H9 (cell line): ENCODE measurements at regions not wholly inside any gene's neighbourhood (a gene's known extent, or its start where the extent isn't known, plus 50 kb on each side); places are given as distances from the start of the nearest gene placed in this dataset.
A peak's percentile ranks its signal among the peaks of the same experiment; 100 is the strongest.

ENCODE experiments used
- DNase-seq: peaks from one replicate; pipeline ENCODE4 v3.0.0-alpha.2; 2017
- H2AFZ ChIP-seq: one replicate; pipeline ENCODE4 v1.6.1; 2013; ENCODE audit warnings: mild to moderate bottlenecking, low read length, control low read depth, moderate library complexity
- H2AK5ac ChIP-seq: 2 replicates; pipeline ENCODE4 v1.6.1; 2013; ENCODE audit warnings: low read length, control low read depth, mixed read lengths; ENCODE audit not compliant: insufficient read length
- H2BK120ac ChIP-seq: one replicate; pipeline ENCODE4 v1.6.1; 2013; ENCODE audit warnings: low read depth, mild to moderate bottlenecking, low read length, control low read depth, inconsistent platforms; ENCODE audit not compliant: poor library complexity, severe bottlenecking
- H2BK12ac ChIP-seq: 2 replicates; pipeline ENCODE4 v1.6.1; 2013; ENCODE audit warnings: low read length, control low read depth, mixed read lengths, low read depth; ENCODE audit not compliant: insufficient read length
- H2BK15ac ChIP-seq: 2 replicates; pipeline ENCODE4 v1.6.1; 2013; ENCODE audit warnings: low read depth, low read length, control low read depth
- H2BK20ac ChIP-seq: one replicate; pipeline ENCODE4 v1.6.1; 2013; ENCODE audit warnings: low read depth, mild to moderate bottlenecking, low read length, control low read depth, inconsistent platforms; ENCODE audit not compliant: poor library complexity, severe bottlenecking
- H2BK5ac ChIP-seq: 2 replicates; pipeline ENCODE4 v1.6.1; 2013; ENCODE audit warnings: low read length, control low read depth, mixed read lengths; ENCODE audit not compliant: insufficient read length
- H3K14ac ChIP-seq: 2 replicates; pipeline ENCODE4 v1.6.1; 2013; ENCODE audit warnings: low read length, control low read depth; ENCODE audit not compliant: insufficient read depth
- H3K18ac ChIP-seq: 2 replicates; pipeline ENCODE4 v1.6.1; 2013; ENCODE audit warnings: low read depth, mild to moderate bottlenecking, mixed read lengths, low read length, control low read depth; ENCODE audit not compliant: insufficient read length
- H3K23ac ChIP-seq: 2 replicates; pipeline ENCODE4 v1.6.1; 2013; ENCODE audit warnings: low read length, control low read depth, mixed read lengths, low read depth; ENCODE audit not compliant: insufficient read length
- H3K23me2 ChIP-seq: 2 replicates; pipeline ENCODE4 v1.6.1; 2013; ENCODE audit warnings: low read depth, mild to moderate bottlenecking, mixed read lengths, low read length, control low read depth; ENCODE audit not compliant: insufficient read length, poor library complexity, severe bottlenecking
- H3K27ac ChIP-seq: 2 replicates; pipeline ENCODE4 v1.5.1; 2013; ENCODE audit warnings: low read length, control low read depth, mixed read lengths, low read depth; ENCODE audit not compliant: insufficient read length
- H3K27me3 ChIP-seq: 2 replicates; pipeline ENCODE4 v1.6.1; 2013; ENCODE audit warnings: low read length, control low read depth, inconsistent platforms; ENCODE audit not compliant: insufficient read depth
- H3K4ac ChIP-seq: 2 replicates; pipeline ENCODE4 v1.6.1; 2013; ENCODE audit warnings: low read depth, mild to moderate bottlenecking, control low read depth, inconsistent platforms, low read length, moderate library complexity
- H3K4me1 ChIP-seq: 2 replicates; pipeline ENCODE4 v1.6.1; 2013; ENCODE audit warnings: low read length, control low read depth, inconsistent platforms; ENCODE audit not compliant: insufficient read depth
- H3K4me2 ChIP-seq: 2 replicates; pipeline ENCODE4 v1.6.1; 2013; ENCODE audit warnings: low read length, control low read depth, mixed read lengths; ENCODE audit not compliant: insufficient read length, insufficient read depth
- H3K56ac ChIP-seq: 2 replicates; pipeline ENCODE4 v1.6.1; 2013; ENCODE audit warnings: low read depth, mild to moderate bottlenecking, mixed read lengths, low read length, control low read depth; ENCODE audit not compliant: insufficient read length
- H3K79me1 ChIP-seq: 2 replicates; pipeline ENCODE4 v1.6.1; 2013; ENCODE audit warnings: low read depth, mild to moderate bottlenecking, moderate library complexity, low read length, control low read depth, inconsistent platforms; ENCODE audit not compliant: insufficient read depth, poor library complexity, severe bottlenecking
- H3K79me2 ChIP-seq: 2 replicates; pipeline ENCODE4 v1.6.1; 2013; ENCODE audit warnings: low read length, control low read depth, inconsistent platforms; ENCODE audit not compliant: insufficient read depth
- H3K9ac ChIP-seq: 2 replicates; pipeline ENCODE4 v1.6.1; 2013; ENCODE audit warnings: low read length, control low read depth, mixed read lengths; ENCODE audit not compliant: insufficient read length; ENCODE audit errors: extremely low read depth
- H3K9me3 ChIP-seq: one replicate; pipeline ENCODE4 v1.6.1; 2013; ENCODE audit warnings: low read depth, low read length, inconsistent platforms; ENCODE audit not compliant: control insufficient read depth
- H3T11ph ChIP-seq: one replicate; pipeline ENCODE4 v1.6.1; 2013; ENCODE audit warnings: mild to moderate bottlenecking, low read length, control low read depth, inconsistent platforms
- H4K20me1 ChIP-seq: one replicate; pipeline ENCODE4 v1.6.1; 2013; ENCODE audit not compliant: control insufficient read depth, insufficient read length, insufficient read depth
- H4K5ac ChIP-seq: 2 replicates; pipeline ENCODE4 v1.6.1; 2013; ENCODE audit warnings: low read depth, mild to moderate bottlenecking, mixed read lengths, low read length, control low read depth; ENCODE audit not compliant: insufficient read length
- H4K8ac ChIP-seq: replicated peaks from 2 replicates; pipeline ENCODE4 v1.6.1; 2013; ENCODE audit warnings: low read length, control low read depth, mixed read lengths, low read depth; ENCODE audit not compliant: insufficient read length
- H4K91ac ChIP-seq: 2 replicates; pipeline ENCODE4 v1.6.1; 2013; ENCODE audit warnings: low read depth, mild to moderate bottlenecking, moderate library complexity, mixed read lengths, low read length, control low read depth; ENCODE audit not compliant: insufficient read length
- H3K27ac Mint-ChIP-seq, 3 experiments: 2 replicates in 2 of 3; 3 replicates in 1 of 3; pipeline ENCODE4 v1.8.0; 2020 to 2021; ENCODE audit warnings: mixed read lengths in 3 of 3, mild to moderate bottlenecking in 1 of 3, moderate library complexity in 1 of 3
- H3K27me3 Mint-ChIP-seq: 2 replicates; pipeline ENCODE4 v1.8.0; 2021; ENCODE audit warnings: low read depth, mild to moderate bottlenecking, moderate library complexity, mixed read lengths
- H3K36me3 Mint-ChIP-seq, 3 experiments: 2 replicates in 2 of 3; 3 replicates in 1 of 3; pipeline ENCODE4 v1.8.0; 2020 to 2021; ENCODE audit warnings: low read depth in 3 of 3, mixed read lengths in 3 of 3; ENCODE audit not compliant: insufficient read depth in 1 of 3
- H3K4me1 Mint-ChIP-seq, 2 experiments: 2 replicates each; pipeline ENCODE4 v1.8.0; 2020; ENCODE audit warnings: mixed read lengths in 2 of 2
- H3K4me3 Mint-ChIP-seq, 2 experiments: 2 replicates in 1 of 2; 3 replicates in 1 of 2; pipeline ENCODE4 v1.8.0; 2020 to 2021; ENCODE audit warnings: mild to moderate bottlenecking in 2 of 2, mixed read lengths in 2 of 2, moderate library complexity in 1 of 2
- H3K9me3 Mint-ChIP-seq, 2 experiments: 2 replicates in 1 of 2; 3 replicates in 1 of 2; pipeline ENCODE4 v1.8.0; 2020; ENCODE audit warnings: mild to moderate bottlenecking in 2 of 2, mixed read lengths in 2 of 2, moderate library complexity in 1 of 2
- CTCF ChIP-seq: fragments of 200-600 bp; sonication (generic); conservative IDR thresholded peaks from 3 replicates; pipeline ENCODE4 v1.8.0; 2021; ENCODE audit warnings: antibody characterized with exemption, mild to moderate bottlenecking
- WGBS: extraction: QIAGEN DNeasy Blood & Tissue Kit; methylation state at CpG from one replicate; pipeline ENCODE4 v1.1.7; 2013; ENCODE audit warnings: missing lambda C conversion rate, low lambda C conversion rate, mixed read lengths; ENCODE audit not compliant: insufficient read length; ENCODE audit errors: extremely low coverage; 5-methylcytosine and 5-hydroxymethylcytosine counted together

- Histone ChIP-seq H3K27ac (no peak overlapping the region), H3K4me2 (no peak overlapping the region), H3K18ac (no peak overlapping the region), H2BK12ac (no peak overlapping the region), H2BK20ac (no peak overlapping the region), H3K14ac (no peak overlapping the region), H3K79me1 (no peaks in the 10 kb centered on the region), H3K9ac (peak overlapping the region; percentile 17), H3K56ac (no peak overlapping the region), H3K27me3 (no peaks in the 10 kb centered on the region), H2AK5ac (no peak overlapping the region), H4K91ac (no peak overlapping the region), H4K20me1 (no peaks in the 10 kb centered on the region), H4K8ac (no peak overlapping the region), H3K9me3 (no peaks in the 10 kb centered on the region), H3K4ac (no peak overlapping the region), H3K4me1 (peaks cover 7% of the 10 kb centered on the region; the same call in 1 of the 2 replicates), H2BK120ac (no peak overlapping the region), H2AFZ (no peak overlapping the region), H2BK15ac (no peak overlapping the region), H3T11ph (no peak overlapping the region), H4K5ac (no peak overlapping the region), H2BK5ac (no peak overlapping the region), H3K23me2 (no peaks in the 10 kb centered on the region), H3K23ac (no peak overlapping the region), H3K79me2 (no peaks in the 10 kb centered on the region)
- WGBS: no CpG with 5 or more reads among the region's 4 CpGs
- H3K27ac Mint-ChIP-seq: peak overlapping the region in 2 of 3 experiments; percentile 36 to 79; a peak in 3 of 7 replicates
- H3K4me1 Mint-ChIP-seq: peaks cover 11 to 13% of the 10 kb centered on the region in 2 experiments
- H3K4me3 Mint-ChIP-seq: no peak overlapping the region
- peaks cover 0 to 2% of the 10 kb centered on the region in 2 experiments; a peak in 2 of 5 replicates for H3K9me3 Mint-ChIP-seq
- peak; percentile 47 for DNase-seq
- no peak for TF ChIP-seq CTCF
- H3K27me3 Mint-ChIP-seq: no peaks in the 10 kb centered on the region
- peaks cover 0 to 1% (median 0%) of the 10 kb centered on the region in 3 experiments; a peak in 1 of 7 replicates for H3K36me3 Mint-ChIP-seq
Measured at GRCh38 chr17:62892870-62893338, 73.1 kb upstream of the TANC2 start.
